GM12878 (cell line): ENCODE measurements at regions not wholly inside any gene's neighbourhood (a gene's known extent, or its start where the extent isn't known, plus 50 kb on each side); places are given as distances from the start of the nearest gene placed in this dataset.

Experiments used
- ATAC-seq: fragments of 200-7000 bp; cut with Tn5 transposase; 3 replicates; pipeline ENCODE4 v1.9.1; 2020; ENCODE audit warnings: mild to moderate bottlenecking, moderate library complexity
- BruUV-seq: library from RNA; stranded (reverse); fragments of 400-500 nt; replicated peaks from 2 replicates; lab custom pipeline; 2021; lab: Mats Ljungman, UMichigan
- CTCF ChIA-PET: fragments of 300-600 bp; sonication (Branson Sonifier 250); formaldehyde crosslinking; extraction: SDS; loops from one replicate; lab custom pipeline; 2021; ENCODE audit warnings: inconsistent platforms; lab: Yijun Ruan, JAX
- POLR2A ChIA-PET: fragments of 350-600 bp; formaldehyde crosslinking; extraction: SDS; loops from one replicate; lab custom pipeline; 2021; ENCODE audit warnings: inconsistent platforms; lab: Charles Lee
- RAD21 ChIA-PET: fragments of 300-600 bp; sonication (Branson Sonifier 250); formaldehyde crosslinking; loops from one replicate; lab custom pipeline; 2023; ENCODE audit warnings: antibody characterized with exemption; ENCODE audit not compliant: unreplicated experiment; lab: Charles Lee
- SMC1A ChIA-PET: fragments of 300-600 bp; sonication (Branson Sonifier 250); formaldehyde crosslinking; loops from one replicate; lab custom pipeline; 2023; ENCODE audit not compliant: unreplicated experiment, uncharacterized antibody; lab: Charles Lee
- DNase-seq: peaks from one replicate; pipeline ENCODE4 v3.0.0-alpha.2; 2011; ENCODE audit warnings: low read depth, low spot score
- FAIRE-seq: peaks from 3 replicates; lab custom pipeline; 2011; peaks lifted over from hg19 to GRCh38; lab: Jason Lieb, UNC
- H2AFZ ChIP-seq: 2 replicates; pipeline ENCODE4 v1.6.0; 2011; ENCODE audit warnings: low read depth, low read length, control low read depth; ENCODE audit not compliant: control insufficient read depth
- H3K27ac ChIP-seq: 2 replicates; pipeline ENCODE4 v1.5.1; 2011; ENCODE audit warnings: control low read depth; ENCODE audit not compliant: control insufficient read depth, insufficient read depth
- H3K27me3 ChIP-seq, 2 experiments: replicated peaks in 1 of 2; 2 replicates each; pipeline versions ENCODE4 v1.6.0 to v1.6.1; 2011; ENCODE audit warnings: low read length in 1 of 2; ENCODE audit not compliant: control insufficient read depth in 2 of 2, insufficient read depth in 2 of 2
- H3K36me3 ChIP-seq, 2 experiments: 2 replicates each; pipeline ENCODE4 v1.5.1; 2011; ENCODE audit warnings: low read length in 1 of 2; ENCODE audit not compliant: control insufficient read depth in 2 of 2, insufficient read depth in 2 of 2
- H3K4me1 ChIP-seq: 2 replicates; pipeline ENCODE4 v1.6.1; 2011; ENCODE audit warnings: mild to moderate bottlenecking, low read length, moderate library complexity, mixed read lengths; ENCODE audit not compliant: control insufficient read depth, insufficient read depth
- H3K4me2 ChIP-seq: 2 replicates; pipeline ENCODE4 v1.6.0; 2011; ENCODE audit warnings: control low read depth; ENCODE audit not compliant: control insufficient read depth, insufficient read depth
- H3K4me3 ChIP-seq: fragments of 200-600 bp; sonication (generic); 2 replicates; pipeline ENCODE4 v1.5.1; 2016
- H3K79me2 ChIP-seq: 2 replicates; pipeline ENCODE4 v1.6.0; 2011; ENCODE audit warnings: low read length; ENCODE audit not compliant: control insufficient read depth, insufficient read depth
- H3K9ac ChIP-seq: 2 replicates; pipeline ENCODE4 v1.8.0; 2011; ENCODE audit warnings: low read length, control low read depth, mixed read lengths; ENCODE audit not compliant: control insufficient read depth, insufficient read depth
- H3K9me3 ChIP-seq: replicated peaks from 3 replicates; pipeline ENCODE4 v1.5.1; 2011; ENCODE audit warnings: mild to moderate bottlenecking, low read length; ENCODE audit not compliant: control insufficient read depth, insufficient read depth
- H4K20me1 ChIP-seq: 2 replicates; pipeline ENCODE4 v1.6.0; 2011; ENCODE audit not compliant: control insufficient read depth, insufficient read depth
- E2F4 ChIP-seq: IDR thresholded peaks from 2 replicates; pipeline ENCODE4 v1.6.1; 2012; ENCODE audit warnings: low read depth, low read length, improper control_type of control experiment
- ELK1 ChIP-seq: IDR thresholded peaks from 2 replicates; pipeline ENCODE4 v1.6.1; 2012; ENCODE audit warnings: low read depth, low read length, improper control_type of control experiment
- FOXM1 ChIP-seq: IDR thresholded peaks from 2 replicates; pipeline ENCODE4 v1.6.1; 2012; ENCODE audit warnings: low read depth, mild to moderate bottlenecking, inconsistent platforms, low read length, moderate library complexity
- IRF4 ChIP-seq: IDR thresholded peaks from 2 replicates; pipeline ENCODE4 v1.6.1; 2011; ENCODE audit warnings: low read depth, low read length
- KLF5 ChIP-seq: fragments of 450-650 bp; IDR thresholded peaks from 2 replicates; pipeline ENCODE4 v1.6.1; 2014; ENCODE audit warnings: mild to moderate bottlenecking; ENCODE audit not compliant: partially characterized antibody
- MEF2A ChIP-seq: IDR thresholded peaks from 2 replicates; pipeline ENCODE4 v1.6.1; 2011; ENCODE audit warnings: low read depth, mild to moderate bottlenecking, low read length, moderate library complexity; ENCODE audit not compliant: insufficient read depth
- MYB ChIP-seq: fragments of 150-350 bp; IDR thresholded peaks from 2 replicates; pipeline ENCODE4 v1.6.1; 2014; ENCODE audit warnings: mild to moderate bottlenecking, low read depth, low read length, borderline replicate concordance
- NFYA ChIP-seq: IDR thresholded peaks from 2 replicates; pipeline ENCODE4 v1.6.1; 2011; ENCODE audit warnings: low read depth, mild to moderate bottlenecking, low read length, improper control_type of control experiment, borderline replicate concordance
- PML ChIP-seq: IDR thresholded peaks from 2 replicates; pipeline ENCODE4 v1.6.1; 2012; ENCODE audit warnings: low read length, inconsistent platforms
- POLR2AphosphoS2 ChIP-seq: IDR thresholded peaks from 2 replicates; pipeline ENCODE4 v1.6.1; 2011; ENCODE audit warnings: low read depth, mild to moderate bottlenecking, low read length, improper control_type of control experiment, moderate library complexity
- SRF ChIP-seq, 2 experiments: IDR thresholded peaks; 2 replicates each; pipeline ENCODE4 v1.6.1; 2011; ENCODE audit warnings: low read depth in 2 of 2, low read length in 2 of 2, mild to moderate bottlenecking in 1 of 2, moderate library complexity in 1 of 2
- TCF12 ChIP-seq: IDR thresholded peaks from 2 replicates; pipeline ENCODE4 v1.6.1; 2011; ENCODE audit warnings: low read depth, mild to moderate bottlenecking, low read length
- ZBTB4 ChIP-seq: fragments of 450-650 bp; formaldehyde crosslinking; IDR thresholded peaks from 2 replicates; pipeline ENCODE4 v1.4.0; 2022; ENCODE audit warnings: mild to moderate bottlenecking, moderate library complexity
- ZBTB40 ChIP-seq: fragments of 450-650 bp; IDR thresholded peaks from 2 replicates; pipeline ENCODE4 v1.6.1; 2016; ENCODE audit warnings: mild to moderate bottlenecking, moderate library complexity, borderline replicate concordance
- WGBS: methylation state at CpG from one replicate; pipeline ENCODE4 v1.1.6; 2016; ENCODE audit warnings: low lambda C conversion rate; ENCODE audit not compliant: insufficient replicate concordance, insufficient coverage; ENCODE audit errors: missing lambda C conversion rate; 5-methylcytosine and 5-hydroxymethylcytosine counted together
- in situ Hi-C: fragments of 300-500 bp; cut with MboI; formaldehyde crosslinking; loops from 9 replicates; pipeline ENCODE4 v1.14.3; 2018; ENCODE audit warnings: mixed read lengths
- intact Hi-C: fragments of 100-400 bp; cut with micrococcal nuclease; formaldehyde crosslinking; loops from one replicate; pipeline ENCODE4 v1.14.2; 2022; ENCODE audit not compliant: unreplicated experiment

- RAD21 ChIA-PET: interaction anchor here (1.1 to 1.6 kb wide), 4 partner anchors 18 to 888 kb away, joined by 3 to 5 read pairs (median 3); no protein-coding TSS in a partner anchor
- no peak for FAIRE-seq
Measured at GRCh38 chr22:22067192-22067591, 84.6 kb upstream of the TOP3B start.

More at GRCh38 chr22:22067192-22067591, 84.6 kb upstream of the TOP3B start:
- H3K4me2 ChIP-seq: no peak overlapping the region
- no TSS peak for BruUV-seq
- DNase-seq: no peak
- H2AFZ ChIP-seq: no peak overlapping the region
- no peaks in the 10 kb centered on the region for H3K79me2 ChIP-seq
- ChIA-PET SMC1A (interaction anchor here (1.2 to 3.0 kb wide), 5 partner anchors 24 to 41 kb away, joined by 3 to 10 read pairs (median 5); no protein-coding TSS in a partner anchor), POLR2A (interaction anchor here (1.4 kb wide), 1 partner anchor 44 kb away, joined by 4 read pairs; no protein-coding TSS in a partner anchor), CTCF (interaction anchor here (1.0 to 5.3 kb wide), 6 partner anchors 7 to 888 kb away, joined by 3 to 42 read pairs (median 4); no protein-coding TSS in a partner anchor)
- no peaks in the 10 kb centered on the region for H3K27me3 ChIP-seq
- no peaks in the 10 kb centered on the region for H4K20me1 ChIP-seq
- H3K4me1 ChIP-seq: peaks cover 12% of the 10 kb centered on the region
- TF ChIP-seq MEF2A (no peak), E2F4 (no peak), NFYA (no peak), SRF (IDR thresholded peaks at IDR 0.05; ENCODE audit: low read depth in 2 of 2, low read length in 2 of 2) (no peak), ZBTB4 (CRISPR knock-in tag) (no peak), PML (no peak), FOXM1 (no peak), TCF12 (no peak), ZBTB40 (no peak), KLF5 (no peak), POLR2AphosphoS2 (no peak), ELK1 (no peak), IRF4 (no peak), MYB (no peak)
- H3K4me3 ChIP-seq: no peak overlapping the region
- WGBS: 78% methylated on average over 3 of the region's 3 CpGs
- in situ Hi-C loops (no loop called here), intact Hi-C loops (loop anchor here (10.0 kb wide), 1 partner anchor 888 kb away; no protein-coding TSS in a partner anchor)
- H3K27ac ChIP-seq: no peak overlapping the region
- H3K9ac ChIP-seq: no peak overlapping the region
- no peaks in the 10 kb centered on the region for H3K9me3 ChIP-seq
- no peaks in the 10 kb centered on the region for H3K36me3 ChIP-seq
- no peak for ATAC-seq
